Renal cortical epithelial cell (primary cell): ENCODE measurements at regions not wholly inside any gene's neighbourhood (a gene's known extent, or its start where the extent isn't known, plus 50 kb on each side); places are given as distances from the start of the nearest gene placed in this dataset.
"Not testable (repeated sequence)": the region's sequence is repeated elsewhere in the genome, so short reads cannot be mapped to it uniquely, and the experiment has no call there.

Source experiments
- DNase-seq: peaks from one replicate; pipeline ENCODE4 v3.0.0-alpha.2; 2011; ENCODE audit warnings: low read depth

- DNase-seq, result no peak
Observed at GRCh38 chr17:68780596-68780995, 174.6 kb downstream of the ABCA8 start.

GRCh38 chr17:68778726-68779125 is 176.5 kb downstream of the ABCA8 start:
- no peak for DNase-seq

- no peak for DNase-seq
Observed at GRCh38 chr17:68777856-68778694, 176.9 kb upstream of the FAM20A start.

- peak; percentile 59 for DNase-seq
Observed at GRCh38 chr17:68777243-68777855, 176.2 kb upstream of the FAM20A start.

- DNase-seq, result no peak
Observed at GRCh38 chr17:68776451-68776850, 175.3 kb upstream of the FAM20A start.

GRCh38 chr17:68775969-68776368 is 174.8 kb upstream of the FAM20A start:
- no peak for DNase-seq

GRCh38 chr17:68775318-68775717 is 174.2 kb upstream of the FAM20A start:
- peak; percentile 27 for DNase-seq

- DNase-seq, result peak; percentile 66
Observed at GRCh38 chr17:68771867-68772515, 170.8 kb upstream of the FAM20A start.

GRCh38 chr17:68768804-68769203 is 167.6 kb upstream of the FAM20A start:
- no peak for DNase-seq

GRCh38 chr17:68766640-68767039 is 165.5 kb upstream of the FAM20A start:
- DNase-seq, result no peak

- DNase-seq, result peak; percentile 71
Observed at GRCh38 chr17:68763562-68763961, 162.4 kb upstream of the FAM20A start.

GRCh38 chr17:68762911-68763310 is 161.7 kb upstream of the FAM20A start:
- no peak for DNase-seq

GRCh38 chr17:68760141-68760475 is 158.9 kb upstream of the FAM20A start:
- DNase-seq, result no peak

- peak; percentile 88 for DNase-seq
Observed at GRCh38 chr17:68759343-68760140, 158.4 kb upstream of the FAM20A start.

GRCh38 chr17:68759002-68759342 is 157.8 kb upstream of the FAM20A start:
- no peak for DNase-seq

GRCh38 chr17:68757866-68758757 is 156.9 kb upstream of the FAM20A start:
- not testable (repeated sequence) for DNase-seq

- no peak for DNase-seq
Observed at GRCh38 chr17:68753985-68754769, 153.0 kb upstream of the FAM20A start.

GRCh38 chr17:68750208-68750562 is 149.0 kb upstream of the FAM20A start:
- no peak for DNase-seq

- DNase-seq, result no peak
Observed at GRCh38 chr17:68749349-68750207, 148.4 kb upstream of the FAM20A start.

GRCh38 chr17:68748381-68748780 is 147.2 kb upstream of the FAM20A start:
- DNase-seq, result no peak
